Skin epidermis (tissue), 12 donors: ENCODE measurements at regions not wholly inside any gene's neighbourhood (a gene's known extent, or its start where the extent isn't known, plus 50 kb on each side); places are given as distances from the start of the nearest gene placed in this dataset.
"Not testable (repeated sequence)": the region's sequence is repeated elsewhere in the genome, so short reads cannot be mapped to it uniquely, and the experiment has no call there.

Source experiments
- H3K27ac ChIP-seq, 21 experiments: fragments of 200-600 bp; sonication (generic) in 11 of 21; one replicate each; pipeline ENCODE4 v1.5.0; 2020; ENCODE audit warnings: mild to moderate bottlenecking in 3 of 21, inconsistent platforms in 2 of 21, moderate library complexity in 2 of 21
- H3K4me3 ChIP-seq, 7 experiments: fragments of 200-600 bp; sonication (generic) in 2 of 7; one replicate each; pipeline ENCODE4 v1.5.0; 2020; ENCODE audit warnings: inconsistent platforms in 2 of 7, mild to moderate bottlenecking in 2 of 7, moderate library complexity in 1 of 7

- no peak overlapping the region for H3K27ac ChIP-seq
- H3K4me3 ChIP-seq = no peak overlapping the region
Observed at GRCh38 chr1:118483245-118484006, 298.4 kb upstream of the SPAG17 start.

- no peak overlapping the region for H3K4me3 ChIP-seq
- no peak overlapping the region for H3K27ac ChIP-seq
Observed at GRCh38 chr1:118481126-118481525, 296.1 kb upstream of the SPAG17 start.

- Histone ChIP-seq H3K4me3 (no peak overlapping the region), H3K27ac (no peak overlapping the region)
Observed at GRCh38 chr1:118479351-118479750, 294.3 kb upstream of the SPAG17 start.

- no peak overlapping the region for H3K27ac ChIP-seq
- no peak overlapping the region for H3K4me3 ChIP-seq
Observed at GRCh38 chr1:118473825-118474224, 288.8 kb upstream of the SPAG17 start.

GRCh38 chr1:118464460-118464859 lies 279.4 kb upstream of the SPAG17 start:
- not testable (repeated sequence) for H3K27ac ChIP-seq, H3K4me3 ChIP-seq

GRCh38 chr1:118461154-118461553 lies 276.1 kb upstream of the SPAG17 start:
- H3K4me3 ChIP-seq = no peak overlapping the region
- no peak overlapping the region for H3K27ac ChIP-seq

- H3K4me3 ChIP-seq = no peak overlapping the region
- no peak overlapping the region for H3K27ac ChIP-seq
Observed at GRCh38 chr1:118459871-118460270, 274.8 kb upstream of the SPAG17 start.

GRCh38 chr1:118453856-118454255 lies 268.8 kb upstream of the SPAG17 start:
- H3K4me3 ChIP-seq, H3K27ac ChIP-seq: not testable (repeated sequence)

- Histone ChIP-seq H3K4me3 (no peak overlapping the region), H3K27ac (no peak overlapping the region)
Observed at GRCh38 chr1:118445156-118445555, 260.1 kb upstream of the SPAG17 start.

- H3K4me3 ChIP-seq = no peak overlapping the region
- H3K27ac ChIP-seq = no peak overlapping the region
Observed at GRCh38 chr1:118442214-118442613, 257.2 kb upstream of the SPAG17 start.

- no peak overlapping the region for H3K4me3 ChIP-seq
- H3K27ac ChIP-seq = no peak overlapping the region
Observed at GRCh38 chr1:118437664-118438063, 252.6 kb upstream of the SPAG17 start.

- no peak overlapping the region for H3K4me3 ChIP-seq
- H3K27ac ChIP-seq = no peak overlapping the region
Observed at GRCh38 chr1:118429856-118430255, 244.8 kb upstream of the SPAG17 start.

GRCh38 chr1:118421868-118422350 lies 236.9 kb upstream of the SPAG17 start:
- Histone ChIP-seq H3K27ac (no peak overlapping the region), H3K4me3 (no peak overlapping the region)

- no peak overlapping the region for H3K27ac ChIP-seq
- H3K4me3 ChIP-seq = no peak overlapping the region
Observed at GRCh38 chr1:118404024-118404423, 219.0 kb upstream of the SPAG17 start.

- Histone ChIP-seq H3K27ac (no peak overlapping the region), H3K4me3 (no peak overlapping the region)
Observed at GRCh38 chr1:118397496-118397859, 212.4 kb upstream of the SPAG17 start.

GRCh38 chr1:118396829-118397495 lies 211.9 kb upstream of the SPAG17 start:
- Histone ChIP-seq H3K27ac (no peak overlapping the region), H3K4me3 (no peak overlapping the region)

- H3K27ac ChIP-seq = no peak overlapping the region
- no peak overlapping the region for H3K4me3 ChIP-seq
Observed at GRCh38 chr1:118396279-118396678, 211.3 kb upstream of the SPAG17 start.

GRCh38 chr1:118395430-118395991 lies 210.5 kb upstream of the SPAG17 start:
- H3K27ac ChIP-seq = no peak overlapping the region
- no peak overlapping the region for H3K4me3 ChIP-seq

- H3K4me3 ChIP-seq = no peak overlapping the region
- no peak overlapping the region for H3K27ac ChIP-seq
Observed at GRCh38 chr1:118390955-118391354, 205.9 kb upstream of the SPAG17 start.

GRCh38 chr1:118388301-118388959 lies 203.4 kb upstream of the SPAG17 start:
- Histone ChIP-seq H3K4me3 (no peak overlapping the region), H3K27ac (no peak overlapping the region)
